Prostate gland (tissue), 2 donors: ENCODE measurements at regions not wholly inside any gene's neighbourhood (a gene's known extent, or its start where the extent isn't known, plus 50 kb on each side); places are given as distances from the start of the nearest gene placed in this dataset.

Experiments used
- POLR2A ChIP-seq: fragments of 450-650 bp; IDR thresholded peaks from one replicate; pipeline ENCODE4 v1.6.1; 2016; ENCODE audit warnings: antibody characterized with exemption, mild to moderate bottlenecking
- TF ChIP-seq, protein P1 (sequence below), 4 experiments: fragments of 200-600 bp in 2 of 4; fragments of 450-650 bp in 2 of 4; sonication (generic) in 2 of 4; IDR thresholded peaks; 1 replicate in 3 of 4; 2 replicates in 1 of 4; pipeline ENCODE4 v1.5.1; 2016 to 2019; ENCODE audit warnings: antibody characterized with exemption in 4 of 4, mild to moderate bottlenecking in 2 of 4, moderate library complexity in 2 of 4

DNA sequence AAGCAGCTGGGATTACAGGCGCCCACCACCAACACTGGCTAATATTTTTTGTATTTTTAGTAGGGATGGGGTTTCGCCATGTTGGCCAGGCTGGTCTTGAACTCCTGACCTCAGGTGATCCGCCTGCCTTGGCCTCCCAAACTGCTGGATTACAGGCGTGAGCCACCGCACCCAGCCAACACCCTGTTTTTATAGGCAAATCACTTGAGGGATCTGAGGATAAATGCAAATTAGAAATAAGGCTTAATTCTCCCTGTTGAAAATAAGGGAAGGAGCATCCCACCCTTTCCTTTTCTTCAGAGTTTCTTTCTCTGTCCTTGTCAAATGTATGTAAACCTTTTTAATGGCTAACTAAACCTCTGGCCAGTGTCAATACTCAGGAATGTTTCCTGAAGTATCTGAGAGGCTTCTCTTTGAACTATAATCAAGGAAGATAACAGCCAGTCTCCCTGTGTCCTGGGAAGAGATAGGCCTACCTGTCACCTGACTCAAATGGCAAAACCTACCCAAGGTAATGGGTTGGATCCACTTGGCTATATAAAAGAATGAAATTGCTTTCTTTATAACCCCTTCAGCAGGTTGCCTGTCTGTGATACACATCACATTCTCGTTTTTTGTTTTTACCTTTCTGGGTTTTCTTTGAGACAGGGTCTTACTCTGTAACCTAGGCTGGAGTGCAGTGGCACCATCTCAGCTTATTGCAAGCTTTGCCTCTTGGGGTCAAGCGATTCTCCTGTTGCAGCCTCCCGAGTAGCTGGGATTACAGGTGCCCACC, 64.5 kb upstream of the TNFAIP3 start:
- TF ChIP-seq, protein P1, sequence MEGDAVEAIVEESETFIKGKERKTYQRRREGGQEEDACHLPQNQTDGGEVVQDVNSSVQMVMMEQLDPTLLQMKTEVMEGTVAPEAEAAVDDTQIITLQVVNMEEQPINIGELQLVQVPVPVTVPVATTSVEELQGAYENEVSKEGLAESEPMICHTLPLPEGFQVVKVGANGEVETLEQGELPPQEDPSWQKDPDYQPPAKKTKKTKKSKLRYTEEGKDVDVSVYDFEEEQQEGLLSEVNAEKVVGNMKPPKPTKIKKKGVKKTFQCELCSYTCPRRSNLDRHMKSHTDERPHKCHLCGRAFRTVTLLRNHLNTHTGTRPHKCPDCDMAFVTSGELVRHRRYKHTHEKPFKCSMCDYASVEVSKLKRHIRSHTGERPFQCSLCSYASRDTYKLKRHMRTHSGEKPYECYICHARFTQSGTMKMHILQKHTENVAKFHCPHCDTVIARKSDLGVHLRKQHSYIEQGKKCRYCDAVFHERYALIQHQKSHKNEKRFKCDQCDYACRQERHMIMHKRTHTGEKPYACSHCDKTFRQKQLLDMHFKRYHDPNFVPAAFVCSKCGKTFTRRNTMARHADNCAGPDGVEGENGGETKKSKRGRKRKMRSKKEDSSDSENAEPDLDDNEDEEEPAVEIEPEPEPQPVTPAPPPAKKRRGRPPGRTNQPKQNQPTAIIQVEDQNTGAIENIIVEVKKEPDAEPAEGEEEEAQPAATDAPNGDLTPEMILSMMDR (IDR thresholded peaks at IDR 0.05), result no peak
- no peak for TF ChIP-seq POLR2A
